ENCODE measurements at regions not wholly inside any gene's neighbourhood (a gene's known extent, or its start where the extent isn't known, plus 50 kb on each side); places are given as distances from the start of the nearest gene placed in this dataset.

- FAIRE-seq, result no peak
- Histone ChIP-seq H3K4me3 (replicated peaks in 1 of 3; ENCODE audit: insufficient read depth in 1 of 3, low read depth in 1 of 3, low read length in 3 of 3) (no peak overlapping the region), H3K9ac (replicated peaks; ENCODE audit: extremely low read depth, insufficient read depth, low read length) (no peak overlapping the region), H3K4me2 (ENCODE audit: insufficient read depth, low read length) (no peak overlapping the region), H3K4me1 (ENCODE audit: control insufficient read depth, extremely low read depth, insufficient read depth, low read length) (no peaks in the 10 kb centered on the region), H4K20me1 (replicated peaks; ENCODE audit: control insufficient read depth, extremely low read depth, insufficient read depth, low read length) (no peaks in the 10 kb centered on the region), H3K27me3 (ENCODE audit: control insufficient read depth in 2 of 2, insufficient read depth in 2 of 2, low read length in 2 of 2) (no peaks in the 10 kb centered on the region), H3K9me3 (replicated peaks; ENCODE audit: control insufficient read depth, insufficient read depth, low read length) (peaks cover 2% of the 10 kb centered on the region), H3K79me2 (ENCODE audit: control insufficient read depth, insufficient read depth, low read length) (no peaks in the 10 kb centered on the region), H3K36me3 (ENCODE audit: control insufficient read depth in 2 of 2, extremely low read depth in 1 of 2, insufficient read depth in 2 of 2, low read length in 2 of 2) (no peaks in the 10 kb centered on the region), H3K9me1 (replicated peaks; ENCODE audit: control insufficient read depth, extremely low read depth, insufficient read depth, low read length) (no peaks in the 10 kb centered on the region), H2AFZ (ENCODE audit: low read depth, low read length) (no peak overlapping the region), H3K27ac (ENCODE audit: insufficient read depth, low read depth, low read length) (no peak overlapping the region)
- TF ChIP-seq EZH2 (IDR thresholded peaks at IDR 0.05; ENCODE audit: borderline replicate concordance, low read depth, low read length, severe bottlenecking) (no peak), FOS (IDR thresholded peaks at IDR 0.05; ENCODE audit: borderline replicate concordance, insufficient read depth, low read length) (no peak), JUN (IDR thresholded peaks at IDR 0.05; ENCODE audit: borderline replicate concordance, insufficient read depth, insufficient read length, low read depth) (no peak), MYC (IDR thresholded peaks at IDR 0.05; ENCODE audit: low read depth, low read length) (no peak), MAX (IDR thresholded peaks at IDR 0.05; ENCODE audit: insufficient read depth, insufficient read length) (no peak), POLR2A (IDR thresholded peaks at IDR 0.05; ENCODE audit: low read depth, low read length) (no peak), GATA2 (IDR thresholded peaks at IDR 0.05; ENCODE audit: insufficient read depth, insufficient read length, low read depth, low read length) (no peak), POLR2AphosphoS5 (IDR thresholded peaks at IDR 0.05; ENCODE audit: insufficient read depth, low read depth, low read length) (no peak), CTCF (IDR thresholded peaks at IDR 0.05; ENCODE audit: extremely low read depth in 1 of 2, insufficient read depth in 1 of 2, low read depth in 1 of 2, low read length in 2 of 2) (no peak)
- dilution Hi-C loops (cut with MboI; ENCODE audit: extremely low pct_ligation_motif_present, low sequenced_read_pairs) (no loop called here), intact Hi-C loops (cut with micrococcal nuclease) (no loop called here)
- ChIA-PET POLR2A (no interaction called here), CTCF (no interaction called here)
- no peak for DNase-seq (ENCODE audit: low read depth, low spot score)
- no TSS peak for BruUV-seq (replicated peaks)
These were observed 199.1 kb downstream of the MTRR start for GRCh38 chr5:8068078-8068477.

Measured in endothelial cell of umbilical vein (primary cell).